ENCODE measurements at regions not wholly inside any gene's neighbourhood (a gene's known extent, or its start where the extent isn't known, plus 50 kb on each side); places are given as distances from the start of the nearest gene placed in this dataset.
A peak's percentile ranks its signal among the peaks of the same experiment; 100 is the strongest.

DNA sequence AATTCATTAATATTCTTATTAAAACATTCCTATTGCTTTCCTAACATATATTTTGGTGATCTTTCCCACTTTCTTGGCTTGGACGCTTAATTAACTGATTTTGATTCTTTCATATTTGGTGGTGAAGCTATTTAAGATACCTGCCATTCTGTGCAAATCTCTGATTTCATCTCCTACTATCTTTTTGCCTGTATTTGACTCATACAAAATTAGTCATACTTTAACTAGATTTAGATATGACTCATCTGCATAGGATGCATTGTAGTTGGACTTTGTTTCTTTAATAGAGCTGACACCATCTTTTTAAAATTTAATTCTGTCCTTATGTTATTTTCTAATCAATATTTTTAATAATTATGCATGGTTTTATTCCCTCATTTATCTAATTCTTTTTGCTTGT, 93.8 kb upstream of the PLPPR4 start:
- no peak for DNase-seq

DNA sequence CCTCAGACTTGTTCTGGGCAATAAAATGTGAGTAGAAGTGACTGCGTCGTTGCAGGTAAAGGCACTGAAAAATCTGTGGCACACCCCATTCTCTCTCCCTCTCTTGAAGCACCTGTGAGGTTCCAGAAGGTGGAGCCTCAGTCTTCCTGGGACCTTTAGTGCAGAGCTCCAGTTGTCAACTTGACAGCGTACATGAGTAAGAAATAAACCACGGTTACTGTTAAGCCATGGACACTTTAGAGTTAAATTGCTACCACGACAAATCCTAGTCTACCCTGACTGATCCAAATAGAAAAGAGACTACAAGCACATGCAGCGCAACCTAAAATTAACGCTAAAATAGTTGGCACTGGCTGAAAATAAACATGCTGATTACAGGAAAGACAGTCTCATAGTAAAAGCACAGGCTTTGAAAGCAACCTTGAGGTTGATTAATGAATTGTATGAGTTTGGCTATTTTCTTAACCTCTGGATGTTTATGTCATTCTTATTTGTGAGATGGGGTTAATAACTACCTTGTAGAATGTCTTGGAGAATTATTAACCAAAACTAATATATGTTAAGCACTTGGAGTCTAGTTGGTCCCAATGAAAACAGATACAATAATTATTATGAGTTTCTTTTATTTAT, 93.0 kb upstream of the PLPPR4 start:
- no peak for DNase-seq

DNA sequence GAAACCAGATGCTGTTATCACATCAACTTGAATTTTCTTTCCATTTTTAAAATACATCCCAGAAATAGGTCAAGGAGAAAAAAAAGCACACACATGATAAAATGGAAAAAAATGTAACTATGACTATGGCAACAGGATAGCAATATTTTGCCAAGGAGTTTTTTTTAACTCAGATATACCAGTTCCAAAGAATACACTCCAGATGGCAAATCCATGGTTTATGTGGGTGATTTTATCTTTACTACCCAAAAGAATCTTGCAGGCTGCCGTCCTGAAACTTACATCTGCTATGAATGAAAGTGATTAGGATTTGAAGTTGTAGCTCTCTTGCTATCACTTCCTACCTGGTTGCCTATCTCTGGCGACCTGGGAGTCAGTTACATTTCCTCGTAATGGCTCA, 91.0 kb upstream of the PLPPR4 start:
- no peak for DNase-seq

DNA sequence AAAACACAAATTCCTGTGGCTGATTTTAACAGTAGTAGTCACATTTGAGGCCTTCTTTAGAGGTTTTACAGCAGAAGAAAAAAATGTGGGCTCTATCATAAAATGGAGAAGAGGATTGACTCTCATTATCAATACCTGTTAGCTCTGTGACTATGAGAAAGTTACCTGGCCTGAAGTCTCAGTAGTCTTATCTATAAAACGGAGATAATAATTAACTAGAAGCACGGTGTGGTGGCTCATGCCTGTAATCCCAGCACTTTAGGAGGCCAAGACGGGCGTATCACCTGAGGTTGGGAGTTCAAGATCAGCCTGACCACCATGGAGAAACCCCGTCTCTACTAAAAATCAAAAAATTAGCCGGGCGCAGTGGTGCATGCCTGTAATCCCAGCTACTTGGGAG, 90.4 kb upstream of the PLPPR4 start:
- DNase-seq = no peak

DNA sequence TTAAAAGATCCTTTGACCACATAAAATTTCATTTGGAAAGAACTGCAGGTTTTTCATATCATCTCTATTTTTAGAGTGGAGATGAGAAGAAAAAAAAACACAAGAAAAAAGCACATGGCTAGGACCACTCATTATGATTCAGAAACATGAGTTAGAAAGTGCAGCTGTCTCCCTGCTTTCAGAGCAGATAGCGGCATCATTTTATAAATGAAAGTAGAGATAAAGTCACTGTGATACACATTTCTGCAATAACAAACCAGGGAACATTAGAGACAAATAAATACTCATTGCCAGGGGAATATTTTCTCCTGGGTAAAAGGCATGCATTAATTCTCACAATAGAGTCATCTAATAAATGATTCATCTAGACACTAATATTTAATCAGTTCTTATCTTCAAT, 87.5 kb upstream of the PLPPR4 start:
- no peak for DNase-seq

DNA sequence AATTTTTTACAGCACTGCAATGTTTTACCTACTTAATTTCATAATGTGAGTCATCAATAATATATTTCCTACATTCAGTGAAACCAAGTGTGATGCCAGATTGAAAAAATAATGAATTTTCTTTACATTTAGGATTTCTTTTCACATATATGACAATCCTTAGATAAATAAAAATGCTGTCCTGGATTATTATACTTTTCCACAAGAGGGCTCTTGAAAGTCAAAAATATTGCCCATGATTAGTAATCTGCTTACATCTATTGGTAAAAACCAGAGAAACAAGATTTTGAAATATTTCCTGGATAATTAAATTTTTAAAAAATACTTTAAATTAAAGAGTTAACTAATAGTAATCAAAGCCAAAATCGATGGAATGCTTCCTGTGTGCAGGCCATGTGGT, 86.8 kb upstream of the PLPPR4 start:
- no peak for DNase-seq

DNA sequence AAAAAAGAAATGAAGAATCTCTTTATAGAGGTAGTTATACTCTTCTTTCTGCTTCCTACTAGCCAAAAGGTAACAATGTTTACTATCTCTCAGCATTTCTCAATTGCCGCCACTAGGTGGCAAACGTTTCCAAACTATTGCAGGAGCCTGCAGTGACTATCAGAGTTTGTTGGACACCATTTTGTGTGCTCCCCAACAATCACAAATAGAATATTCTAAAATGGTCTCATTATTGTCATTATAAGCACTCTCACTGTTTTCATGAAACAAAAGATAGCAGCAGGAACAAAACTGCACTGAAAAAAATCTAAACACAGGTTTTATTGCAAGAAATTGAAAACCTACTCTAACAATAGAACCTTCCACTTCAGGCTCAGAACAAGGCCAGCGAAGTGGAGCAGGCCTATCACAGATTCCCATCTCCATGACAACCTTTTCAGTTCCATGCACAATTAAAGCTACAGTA, 83.9 kb upstream of the PLPPR4 start:
- peak; percentile 45 to 46 for DNase-seq

DNA sequence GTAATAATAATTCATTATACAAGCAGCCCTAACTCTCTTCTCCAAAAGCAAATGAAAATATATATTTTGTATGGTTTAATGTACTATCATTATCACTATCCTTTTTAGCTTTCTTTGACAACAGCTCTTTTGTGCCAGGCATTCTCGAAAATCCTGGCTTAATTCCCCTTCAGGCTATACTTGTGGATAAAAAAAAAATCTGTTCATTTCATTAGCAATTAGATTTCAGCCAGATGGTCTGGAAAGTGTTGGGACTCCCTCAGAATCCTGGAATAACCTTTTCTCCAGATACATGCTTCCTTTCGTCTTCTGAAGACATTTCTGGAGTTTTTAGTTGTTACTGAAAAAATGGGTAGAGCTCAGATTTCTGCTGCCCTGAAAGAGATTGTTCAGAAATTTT, 83.4 kb upstream of the PLPPR4 start:
- DNase-seq = no peak

DNA sequence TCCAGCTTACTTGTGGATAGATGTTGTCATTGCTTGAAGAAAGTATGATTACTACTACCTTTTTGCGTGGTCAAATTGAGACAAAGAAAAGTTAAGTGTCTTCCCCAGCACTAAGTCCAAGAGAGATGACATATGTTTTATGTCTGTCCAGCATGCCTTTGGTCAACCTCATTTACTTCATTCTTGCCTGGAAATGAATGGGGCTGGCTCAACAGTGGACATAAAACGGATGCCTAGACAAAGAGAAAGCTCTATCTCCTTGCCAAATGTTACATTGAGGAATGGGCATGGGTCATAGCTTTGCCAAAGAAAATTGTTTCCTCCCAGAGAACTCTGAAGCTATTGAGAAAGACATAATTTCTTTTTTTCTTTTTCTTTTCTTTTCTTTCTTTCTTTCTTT, 82.4 kb upstream of the PLPPR4 start:
- DNase-seq = no peak

DNA sequence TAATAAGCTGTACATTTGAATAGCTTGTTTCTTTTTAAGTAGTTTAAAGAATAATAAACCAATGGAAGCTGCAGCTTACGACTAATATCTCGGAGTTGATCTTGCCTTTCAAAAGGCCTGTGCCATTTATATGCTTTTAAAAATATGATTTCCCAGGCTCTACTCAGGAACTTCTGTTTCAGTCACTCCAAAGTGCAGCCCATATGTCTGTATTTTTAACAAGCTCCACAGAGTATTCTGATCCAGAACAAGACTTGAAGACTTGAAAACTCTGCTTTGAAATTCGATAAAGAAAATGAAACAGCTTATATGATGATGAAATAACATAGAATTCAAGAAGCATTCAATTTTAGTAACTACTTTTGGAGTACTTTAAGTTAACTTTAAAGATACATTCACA, 79.1 kb upstream of the PLPPR4 start:
- DNase-seq = no peak

DNA sequence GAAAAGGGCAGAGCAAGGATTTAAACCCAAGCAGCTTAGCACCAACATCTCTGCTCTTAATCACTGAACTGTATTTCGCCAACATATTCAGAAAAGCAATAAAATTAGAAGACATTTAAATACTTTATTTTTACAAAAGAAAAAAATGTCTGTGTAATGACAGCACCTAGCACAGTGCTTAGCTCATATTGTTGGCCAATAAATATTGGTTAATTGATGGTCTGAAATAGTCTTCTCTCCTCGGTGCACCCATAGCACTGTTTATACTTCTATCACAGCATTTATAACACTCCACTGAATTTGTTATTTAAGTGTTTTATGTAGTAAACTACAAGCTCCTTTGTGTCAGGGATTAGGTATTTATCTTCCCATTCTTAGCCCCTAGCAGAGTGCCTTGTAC, 70.9 kb upstream of the PLPPR4 start:
- no peak for DNase-seq

DNA sequence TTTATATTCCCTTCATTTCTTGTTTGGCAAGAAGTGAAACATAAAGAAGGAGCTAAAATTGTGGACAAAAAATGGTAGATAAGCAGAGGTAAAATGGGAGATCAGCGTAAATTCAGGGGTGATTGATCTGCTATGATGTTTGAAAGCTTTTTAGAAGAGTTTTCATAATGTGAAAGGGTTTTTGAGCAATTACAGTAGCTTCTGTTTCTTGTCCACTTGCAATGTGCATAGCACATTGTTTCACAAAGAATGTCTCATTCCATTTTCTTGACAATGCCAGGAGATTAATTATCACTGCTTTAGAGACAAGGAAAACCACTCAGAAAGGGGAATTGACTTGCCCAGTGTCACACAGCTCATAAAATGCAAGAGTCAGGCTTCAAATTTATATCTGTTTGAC, 65.9 kb upstream of the PLPPR4 start:
- no peak for DNase-seq

DNA sequence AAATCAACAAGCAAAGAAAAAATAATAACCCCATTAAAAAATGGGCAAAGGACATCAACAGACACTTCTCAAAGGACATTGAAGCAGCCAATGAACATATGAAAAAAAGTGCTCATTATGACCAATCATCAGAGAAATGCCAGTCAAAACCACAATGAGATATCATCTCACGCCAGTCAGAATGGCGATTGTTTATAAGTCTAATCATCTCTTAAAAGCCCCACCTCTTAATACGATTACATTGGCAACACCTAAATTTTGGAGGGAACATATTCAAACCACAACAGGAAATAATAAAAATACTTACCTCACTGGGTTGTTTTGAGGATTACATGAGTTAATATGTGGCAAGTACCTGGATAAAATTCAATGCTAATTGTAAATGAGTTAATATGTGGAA, 57.1 kb upstream of the PLPPR4 start:
- DNase-seq = no peak
